ENCODE measurements at regions not wholly inside any gene's neighbourhood (a gene's known extent, or its start where the extent isn't known, plus 50 kb on each side); places are given as distances from the start of the nearest gene placed in this dataset.

DNA sequence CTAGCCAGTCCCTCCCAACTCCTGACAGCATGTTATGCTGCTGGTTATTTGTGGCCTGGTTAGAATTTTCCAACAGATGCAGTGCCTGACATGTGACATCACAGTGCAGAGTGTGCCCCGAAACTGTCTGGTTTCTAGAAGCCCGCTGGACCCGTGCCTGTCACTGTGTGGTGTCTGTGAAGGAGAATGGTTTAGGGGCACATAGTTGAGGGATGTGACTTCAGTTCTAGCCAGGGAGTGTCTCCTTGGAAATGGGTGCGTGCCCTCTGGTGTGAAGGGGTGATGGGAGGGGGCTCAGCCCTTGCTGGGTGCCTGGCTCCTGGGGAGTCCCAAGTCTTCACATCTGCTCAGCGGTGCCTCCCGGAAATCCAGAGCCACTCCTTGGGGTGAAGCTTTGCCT lies 303.6 kb downstream of the GLRX3 start:
- TF ChIP-seq, protein P1, sequence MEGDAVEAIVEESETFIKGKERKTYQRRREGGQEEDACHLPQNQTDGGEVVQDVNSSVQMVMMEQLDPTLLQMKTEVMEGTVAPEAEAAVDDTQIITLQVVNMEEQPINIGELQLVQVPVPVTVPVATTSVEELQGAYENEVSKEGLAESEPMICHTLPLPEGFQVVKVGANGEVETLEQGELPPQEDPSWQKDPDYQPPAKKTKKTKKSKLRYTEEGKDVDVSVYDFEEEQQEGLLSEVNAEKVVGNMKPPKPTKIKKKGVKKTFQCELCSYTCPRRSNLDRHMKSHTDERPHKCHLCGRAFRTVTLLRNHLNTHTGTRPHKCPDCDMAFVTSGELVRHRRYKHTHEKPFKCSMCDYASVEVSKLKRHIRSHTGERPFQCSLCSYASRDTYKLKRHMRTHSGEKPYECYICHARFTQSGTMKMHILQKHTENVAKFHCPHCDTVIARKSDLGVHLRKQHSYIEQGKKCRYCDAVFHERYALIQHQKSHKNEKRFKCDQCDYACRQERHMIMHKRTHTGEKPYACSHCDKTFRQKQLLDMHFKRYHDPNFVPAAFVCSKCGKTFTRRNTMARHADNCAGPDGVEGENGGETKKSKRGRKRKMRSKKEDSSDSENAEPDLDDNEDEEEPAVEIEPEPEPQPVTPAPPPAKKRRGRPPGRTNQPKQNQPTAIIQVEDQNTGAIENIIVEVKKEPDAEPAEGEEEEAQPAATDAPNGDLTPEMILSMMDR (IDR thresholded peaks at IDR 0.05; ENCODE audit: insufficient read depth, low read length, poor library complexity, severe bottlenecking) = no peak
- H3K36me3 ChIP-seq (ENCODE audit: control insufficient read depth, insufficient read depth, low read length) = no peaks in the 10 kb centered on the region
- no peaks in the 10 kb centered on the region for H3K27me3 ChIP-seq (ENCODE audit: control insufficient read depth, insufficient read depth, low read length)
- no peak for DNase-seq (ENCODE audit: low read depth)
- H3K4me3 ChIP-seq (ENCODE audit: low read depth, low read length) = no peak overlapping the region

DNA sequence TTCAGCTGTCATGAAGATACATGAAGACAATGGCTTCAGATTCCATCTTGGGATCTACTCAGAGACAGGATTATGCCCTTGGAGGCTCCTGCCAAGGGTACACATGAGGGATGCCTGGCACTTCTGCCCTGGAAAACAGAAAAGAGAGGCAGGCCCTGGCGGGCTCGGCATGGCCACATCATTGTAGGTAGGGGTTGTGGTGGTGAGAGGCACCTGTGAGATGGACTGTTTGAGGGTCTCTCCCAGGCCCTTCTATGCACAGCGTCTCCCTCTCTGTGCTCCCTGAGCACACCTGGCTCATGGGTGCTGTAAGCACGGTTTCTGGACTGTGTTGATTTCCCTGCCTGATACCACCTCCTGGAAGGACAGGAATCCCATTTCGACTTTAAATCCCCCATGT lies 304.3 kb downstream of the GLRX3 start:
- Histone ChIP-seq H3K4me3 (ENCODE audit: low read depth, low read length) (no peak overlapping the region), H3K27me3 (ENCODE audit: control insufficient read depth, insufficient read depth, low read length) (no peaks in the 10 kb centered on the region), H3K36me3 (ENCODE audit: control insufficient read depth, insufficient read depth, low read length) (no peaks in the 10 kb centered on the region)
- DNase-seq (ENCODE audit: low read depth) = no peak
- TF ChIP-seq, protein P1 (IDR thresholded peaks at IDR 0.05; ENCODE audit: insufficient read depth, low read length, poor library complexity, severe bottlenecking) = no peak

DNA sequence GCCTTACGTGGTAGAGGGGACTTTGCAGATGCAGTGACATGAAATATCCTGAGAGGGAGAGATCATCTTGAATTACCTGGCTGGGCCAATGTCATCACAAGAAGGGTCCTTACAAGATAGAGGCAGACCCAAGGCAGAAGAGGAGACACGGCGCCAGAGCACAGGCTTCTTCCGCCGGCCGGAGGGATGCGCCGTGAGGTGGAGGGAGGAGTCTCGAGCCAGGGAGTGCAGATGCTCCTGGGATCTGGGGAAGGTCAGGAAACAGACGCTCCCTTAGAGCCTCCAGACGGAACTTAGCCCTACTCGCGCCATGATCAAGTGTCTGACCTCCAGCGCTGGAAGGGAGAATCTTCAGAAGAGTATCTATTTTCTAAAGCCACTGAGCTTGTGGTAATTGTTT lies 304.8 kb downstream of the GLRX3 start:
- no peak for DNase-seq (ENCODE audit: low read depth)
- TF ChIP-seq, protein P1 (IDR thresholded peaks at IDR 0.05; ENCODE audit: insufficient read depth, low read length, poor library complexity, severe bottlenecking) = no peak
- H3K36me3 ChIP-seq (ENCODE audit: control insufficient read depth, insufficient read depth, low read length) = no peaks in the 10 kb centered on the region
- H3K4me3 ChIP-seq (ENCODE audit: low read depth, low read length) = no peak overlapping the region
- no peaks in the 10 kb centered on the region for H3K27me3 ChIP-seq (ENCODE audit: control insufficient read depth, insufficient read depth, low read length)

DNA sequence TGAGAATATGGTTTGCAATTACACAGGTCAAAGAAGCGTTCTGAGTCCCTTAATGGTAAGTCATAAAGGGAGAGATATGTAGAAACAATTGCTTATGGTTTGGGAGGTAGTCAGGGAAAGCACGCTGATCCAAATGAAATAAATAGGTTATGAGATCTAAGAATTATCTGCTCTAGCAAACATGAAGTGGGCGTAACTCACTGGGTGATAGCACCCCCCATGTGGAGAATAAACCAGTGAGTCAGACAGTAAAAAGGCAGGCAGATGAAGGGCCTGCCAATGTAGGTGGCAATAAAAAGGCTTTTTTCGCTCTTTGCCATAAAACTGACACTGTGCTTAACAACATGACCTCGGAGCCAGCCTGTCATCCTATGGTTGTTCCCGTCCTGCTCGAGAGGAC lies 306.9 kb downstream of the GLRX3 start:
- TF ChIP-seq, protein P1 (IDR thresholded peaks at IDR 0.05; ENCODE audit: insufficient read depth, low read length, poor library complexity, severe bottlenecking) = no peak
- Histone ChIP-seq H3K4me3 (ENCODE audit: low read depth, low read length) (no peak overlapping the region), H3K36me3 (ENCODE audit: control insufficient read depth, insufficient read depth, low read length) (no peaks in the 10 kb centered on the region), H3K27me3 (ENCODE audit: control insufficient read depth, insufficient read depth, low read length) (no peaks in the 10 kb centered on the region)
- DNase-seq (ENCODE audit: low read depth) = no peak

DNA sequence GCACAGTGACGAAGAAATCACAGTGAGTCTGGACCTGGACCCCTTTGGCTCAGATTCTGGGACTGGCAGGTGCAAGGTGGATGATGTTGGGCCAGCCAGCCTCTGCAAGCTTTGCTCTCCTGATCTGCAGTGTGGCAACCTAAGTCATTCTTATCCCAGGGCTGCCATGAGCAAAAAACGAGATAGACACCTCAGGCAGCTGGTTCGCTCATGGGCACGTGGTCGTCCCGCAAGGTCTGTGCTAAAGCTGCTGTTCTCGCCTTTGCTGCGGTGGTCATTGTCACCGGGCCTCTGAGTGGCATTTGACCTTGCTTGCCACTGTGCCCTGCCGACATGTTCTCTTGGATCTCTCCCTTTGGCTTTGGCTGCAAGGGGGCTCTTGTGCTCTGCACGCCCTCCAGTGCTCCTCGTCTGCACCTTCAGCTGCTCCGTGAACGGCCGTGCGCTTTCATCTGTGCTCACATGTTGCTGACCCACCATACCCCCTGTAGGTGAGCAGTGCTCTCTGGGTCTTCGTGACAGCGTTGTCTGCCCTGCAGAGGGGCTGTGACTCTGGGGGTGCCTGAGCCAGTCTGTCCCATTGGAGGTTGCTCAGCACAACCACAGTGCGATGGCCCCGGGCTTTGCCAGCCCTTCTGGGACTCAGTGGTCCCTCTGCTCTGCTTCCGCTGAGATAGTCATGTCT lies 317.0 kb downstream of the GLRX3 start:
- Histone ChIP-seq H3K36me3 (ENCODE audit: control insufficient read depth, insufficient read depth, low read length) (no peaks in the 10 kb centered on the region), H3K27me3 (ENCODE audit: control insufficient read depth, insufficient read depth, low read length) (no peaks in the 10 kb centered on the region), H3K4me3 (ENCODE audit: low read depth, low read length) (no peak overlapping the region)
- DNase-seq (ENCODE audit: low read depth) = no peak
- TF ChIP-seq, protein P1 (IDR thresholded peaks at IDR 0.05; ENCODE audit: insufficient read depth, low read length, poor library complexity, severe bottlenecking) = no peak
